RWPE2 (cell line): ENCODE measurements at regions not wholly inside any gene's neighbourhood (a gene's known extent, or its start where the extent isn't known, plus 50 kb on each side); places are given as distances from the start of the nearest gene placed in this dataset.

Experiments used
- ATAC-seq: fragments of 200-7000 bp; cut with Tn5 transposase; 3 replicates; pipeline ENCODE4 v1.9.1; 2021; ENCODE audit warnings: low read depth
- DNase-seq: peaks from one replicate; pipeline ENCODE4 v3.0.0-alpha.2; 2020; ENCODE audit warnings: low spot score
- H3K27ac ChIP-seq: fragments of 450-650 bp; 2 replicates; pipeline ENCODE4 v1.5.1; 2017; ENCODE audit warnings: mild to moderate bottlenecking; ENCODE audit not compliant: poor library complexity, severe bottlenecking
- H3K27me3 ChIP-seq: fragments of 250-450 bp; sonication (Bioruptor Pico); 2 replicates; pipeline ENCODE4 v1.5.1; 2021; ENCODE audit warnings: mild to moderate bottlenecking, moderate library complexity; ENCODE audit not compliant: insufficient read depth, poor library complexity, severe bottlenecking
- H3K36me3 ChIP-seq: fragments of 250-450 bp; sonication (Bioruptor Pico); 2 replicates; pipeline ENCODE4 v1.5.1; 2020; ENCODE audit warnings: low read depth, mild to moderate bottlenecking, moderate library complexity
- H3K4me1 ChIP-seq: fragments of 250-450 bp; sonication (Bioruptor Pico); 2 replicates; pipeline ENCODE4 v1.5.1; 2021; ENCODE audit warnings: mild to moderate bottlenecking, moderate library complexity; ENCODE audit not compliant: insufficient read depth, poor library complexity, severe bottlenecking
- H3K4me3 ChIP-seq: fragments of 250-450 bp; sonication (Bioruptor Pico); 2 replicates; pipeline ENCODE4 v1.5.1; 2021; ENCODE audit warnings: mild to moderate bottlenecking, moderate library complexity; ENCODE audit not compliant: severe bottlenecking
- H3K9me3 ChIP-seq: fragments of 250-450 bp; sonication (Bioruptor Pico); 2 replicates; pipeline ENCODE4 v1.5.1; 2021; ENCODE audit warnings: mild to moderate bottlenecking, moderate library complexity; ENCODE audit not compliant: severe bottlenecking
- TF ChIP-seq, protein P1 (sequence below): fragments of 450-650 bp; IDR thresholded peaks from one replicate; pipeline ENCODE4 v1.5.1; 2017; ENCODE audit warnings: mild to moderate bottlenecking, moderate library complexity; ENCODE audit not compliant: poor library complexity, severe bottlenecking

DNA sequence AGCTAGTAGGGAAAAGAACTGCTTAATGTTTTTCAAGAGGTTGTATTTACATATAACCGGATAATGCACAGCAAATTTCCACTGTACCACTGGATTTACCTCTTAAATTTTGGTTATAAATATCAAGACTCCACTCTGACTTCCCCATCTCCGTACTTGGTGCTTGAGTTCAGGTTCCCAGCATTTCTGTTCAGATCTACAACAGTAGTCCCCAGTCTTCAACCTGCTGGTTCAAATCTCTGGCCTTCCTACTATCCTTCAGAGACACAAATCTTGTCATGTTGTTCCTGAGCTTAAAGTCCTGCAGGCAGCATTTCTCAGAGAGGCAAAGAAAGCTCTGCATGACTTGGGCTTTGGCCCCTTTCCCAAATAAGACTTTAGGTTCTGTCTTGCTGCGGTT, 392.6 kb upstream of the ATP5MC3 start:
- Histone ChIP-seq H3K27me3 (no peaks in the 10 kb centered on the region), H3K27ac (no peak overlapping the region), H3K4me1 (no peaks in the 10 kb centered on the region), H3K9me3 (peaks cover 2% of the 10 kb centered on the region), H3K36me3 (no peaks in the 10 kb centered on the region), H3K4me3 (no peak overlapping the region)
- TF ChIP-seq, protein P1, sequence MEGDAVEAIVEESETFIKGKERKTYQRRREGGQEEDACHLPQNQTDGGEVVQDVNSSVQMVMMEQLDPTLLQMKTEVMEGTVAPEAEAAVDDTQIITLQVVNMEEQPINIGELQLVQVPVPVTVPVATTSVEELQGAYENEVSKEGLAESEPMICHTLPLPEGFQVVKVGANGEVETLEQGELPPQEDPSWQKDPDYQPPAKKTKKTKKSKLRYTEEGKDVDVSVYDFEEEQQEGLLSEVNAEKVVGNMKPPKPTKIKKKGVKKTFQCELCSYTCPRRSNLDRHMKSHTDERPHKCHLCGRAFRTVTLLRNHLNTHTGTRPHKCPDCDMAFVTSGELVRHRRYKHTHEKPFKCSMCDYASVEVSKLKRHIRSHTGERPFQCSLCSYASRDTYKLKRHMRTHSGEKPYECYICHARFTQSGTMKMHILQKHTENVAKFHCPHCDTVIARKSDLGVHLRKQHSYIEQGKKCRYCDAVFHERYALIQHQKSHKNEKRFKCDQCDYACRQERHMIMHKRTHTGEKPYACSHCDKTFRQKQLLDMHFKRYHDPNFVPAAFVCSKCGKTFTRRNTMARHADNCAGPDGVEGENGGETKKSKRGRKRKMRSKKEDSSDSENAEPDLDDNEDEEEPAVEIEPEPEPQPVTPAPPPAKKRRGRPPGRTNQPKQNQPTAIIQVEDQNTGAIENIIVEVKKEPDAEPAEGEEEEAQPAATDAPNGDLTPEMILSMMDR: no peak
- ATAC-seq (no peak), DNase-seq (no peak)

DNA sequence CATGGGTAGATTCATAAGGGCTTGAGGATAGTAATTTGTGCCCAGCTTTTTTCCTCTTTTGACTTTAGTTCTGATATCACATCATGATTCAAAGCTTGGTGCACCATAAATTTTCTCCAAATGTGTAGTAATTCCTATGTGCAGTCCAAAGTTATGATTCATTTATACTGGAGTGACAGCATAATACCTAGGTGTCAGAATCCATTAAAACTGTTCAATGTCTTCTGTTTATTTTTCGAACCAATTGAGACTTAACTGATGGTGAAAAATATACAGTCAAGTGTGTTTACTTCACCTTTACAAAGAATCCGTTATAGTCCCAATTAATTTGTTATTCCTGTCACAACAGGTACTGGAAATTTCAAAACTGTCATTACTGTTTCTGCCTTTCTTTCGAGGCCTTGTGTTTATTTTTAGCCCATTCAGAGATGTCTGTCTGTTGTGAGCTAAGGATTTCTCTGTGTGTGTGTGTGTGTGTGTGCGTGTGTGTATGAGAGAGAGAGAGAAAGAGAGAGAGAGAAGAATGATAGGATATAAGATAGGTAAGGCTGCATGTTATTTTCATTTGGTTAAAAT, 389.7 kb upstream of the ATP5MC3 start:
- Histone ChIP-seq H3K9me3 (peaks cover 2% of the 10 kb centered on the region), H3K4me1 (no peaks in the 10 kb centered on the region), H3K27me3 (no peaks in the 10 kb centered on the region), H3K4me3 (no peak overlapping the region), H3K27ac (no peak overlapping the region), H3K36me3 (no peaks in the 10 kb centered on the region)
- DNase-seq (no peak), ATAC-seq (peak; percentile 25; the same call in 1 of the 3 replicates)
- TF ChIP-seq, protein P1: no peak

- Histone ChIP-seq H3K36me3 (no peaks in the 10 kb centered on the region), H3K27ac (no peak overlapping the region), H3K27me3 (no peaks in the 10 kb centered on the region), H3K4me1 (no peaks in the 10 kb centered on the region), H3K4me3 (no peak overlapping the region), H3K9me3 (peaks cover 4% of the 10 kb centered on the region)
- TF ChIP-seq, protein P1: no peak
- DNase-seq (no peak), ATAC-seq (no peak)
Measured at GRCh38 chr2:175568109-175568730, 386.7 kb upstream of the ATP5MC3 start.

DNA sequence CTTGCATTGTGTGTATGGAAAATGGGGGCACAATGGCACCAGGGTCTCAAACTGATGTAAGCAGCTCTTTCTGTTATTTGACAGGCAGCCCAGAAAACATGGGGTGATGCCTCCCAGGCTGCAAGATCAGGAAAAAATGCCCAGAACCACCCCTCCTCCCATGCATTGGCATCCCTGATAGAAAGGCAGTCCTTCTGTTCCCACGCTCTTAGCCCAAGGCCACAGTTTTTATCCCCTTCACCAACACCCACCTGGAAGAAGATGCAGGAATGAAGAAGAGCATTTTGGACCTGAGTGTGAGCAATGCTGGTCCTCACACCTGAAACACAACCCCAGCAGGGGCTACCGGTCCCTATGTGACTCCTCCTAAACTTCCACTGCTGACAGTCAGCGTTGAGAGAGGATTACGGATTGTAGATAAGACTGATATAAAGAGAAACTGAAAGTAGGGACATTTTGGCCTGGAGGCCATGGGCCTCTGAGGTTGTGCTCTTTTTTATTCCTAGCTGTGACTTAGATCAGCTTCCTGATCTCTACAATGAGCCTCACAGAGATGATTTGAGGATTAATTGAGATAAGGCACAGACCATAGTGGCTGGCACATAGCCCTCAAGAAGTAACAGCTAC, 386.0 kb upstream of the ATP5MC3 start:
- H3K4me1 ChIP-seq: no peaks in the 10 kb centered on the region
- TF ChIP-seq, protein P1: no peak
- no peak for ATAC-seq
- H3K27ac ChIP-seq: no peak overlapping the region
- H3K9me3 ChIP-seq: peaks cover 4% of the 10 kb centered on the region
- H3K27me3 ChIP-seq: peaks cover 3% of the 10 kb centered on the region
- no peak overlapping the region for H3K4me3 ChIP-seq
- H3K36me3 ChIP-seq: no peaks in the 10 kb centered on the region
- no peak for DNase-seq
